Brain microvascular endothelial cell (primary cell): ENCODE measurements at regions not wholly inside any gene's neighbourhood (a gene's known extent, or its start where the extent isn't known, plus 50 kb on each side); places are given as distances from the start of the nearest gene placed in this dataset.

ENCODE experiments used
- DNase-seq: peaks from one replicate; pipeline ENCODE4 v3.0.0-alpha.2; 2020
- H3K27ac ChIP-seq: fragments of 250-450 bp; sonication (Bioruptor Pico); 2 replicates; pipeline ENCODE4 v1.5.1; 2020; ENCODE audit warnings: mild to moderate bottlenecking, moderate library complexity
- H3K27me3 ChIP-seq: fragments of 250-450 bp; sonication (Bioruptor Pico); replicated peaks from 2 replicates; pipeline ENCODE4 v1.5.1; 2020; ENCODE audit warnings: mild to moderate bottlenecking
- H3K36me3 ChIP-seq: fragments of 250-450 bp; sonication (Bioruptor Pico); replicated peaks from 2 replicates; pipeline ENCODE4 v1.5.1; 2020; ENCODE audit warnings: mild to moderate bottlenecking
- H3K4me3 ChIP-seq: 2 replicates; pipeline ENCODE4 v1.5.1; 2011; ENCODE audit warnings: low read depth, mild to moderate bottlenecking, control low read depth, low read length, moderate library complexity
- CTCF ChIP-seq: IDR thresholded peaks from 2 replicates; pipeline ENCODE4 v1.5.1; 2011; ENCODE audit warnings: low read depth, mild to moderate bottlenecking, moderate library complexity, low read length, control low read depth, inconsistent platforms; ENCODE audit errors: missing control alignments
- in situ Hi-C: cut with HindIII; loops from 2 replicates; pipeline ENCODE4 v1.10.0; 2017; ENCODE audit warnings: low sequenced_read_pairs, low pct_ligation_motif_present

- in situ Hi-C loops, result no loop called here
- H3K27me3 ChIP-seq, result no peaks in the 10 kb centered on the region
- H3K36me3 ChIP-seq, result no peaks in the 10 kb centered on the region
- no peak overlapping the region for H3K27ac ChIP-seq
- no peak for TF ChIP-seq CTCF
- no peak for DNase-seq
- H3K4me3 ChIP-seq, result no peak overlapping the region
Observed at GRCh38 chr16:79328402-79329165, 272.0 kb downstream of the MAF start.

- H3K4me3 ChIP-seq, result no peak overlapping the region
- no peak overlapping the region for H3K27ac ChIP-seq
- no peak for TF ChIP-seq CTCF
- in situ Hi-C loops, result no loop called here
- no peaks in the 10 kb centered on the region for H3K27me3 ChIP-seq
- no peak for DNase-seq
- no peaks in the 10 kb centered on the region for H3K36me3 ChIP-seq
Observed at GRCh38 chr16:79327836-79328235, 272.7 kb downstream of the MAF start.

GRCh38 chr16:79326549-79326948, 274.0 kb downstream of the MAF start:
- no peak for TF ChIP-seq CTCF
- in situ Hi-C loops, result no loop called here

GRCh38 chr16:79325226-79325945, 275.2 kb downstream of the MAF start:
- DNase-seq, result no peak
- H3K36me3 ChIP-seq, result no peaks in the 10 kb centered on the region
- in situ Hi-C loops, result no loop called here
- H3K27ac ChIP-seq, result no peak overlapping the region
- TF ChIP-seq CTCF, result no peak
- no peaks in the 10 kb centered on the region for H3K27me3 ChIP-seq
- H3K4me3 ChIP-seq, result no peak overlapping the region

More at GRCh38 chr16:79326549-79326948, 274.0 kb downstream of the MAF start:
- DNase-seq, result no peak
- Histone ChIP-seq H3K4me3 (no peak overlapping the region), H3K36me3 (no peaks in the 10 kb centered on the region), H3K27me3 (no peaks in the 10 kb centered on the region), H3K27ac (no peak overlapping the region)

- no peak for TF ChIP-seq CTCF
- Histone ChIP-seq H3K27ac (no peak overlapping the region), H3K27me3 (no peaks in the 10 kb centered on the region), H3K36me3 (no peaks in the 10 kb centered on the region), H3K4me3 (no peak overlapping the region)
- in situ Hi-C loops, result no loop called here
- no peak for DNase-seq
Observed at GRCh38 chr16:79320956-79321355, 279.6 kb downstream of the MAF start.
